B cell (primary cell): ENCODE measurements at regions not wholly inside any gene's neighbourhood (a gene's known extent, or its start where the extent isn't known, plus 50 kb on each side); places are given as distances from the start of the nearest gene placed in this dataset.

Experiments used
- EZH2 ChIP-seq: IDR thresholded peaks from 2 replicates; pipeline ENCODE4 v1.6.1; 2012; ENCODE audit warnings: borderline replicate concordance, low read depth, mild to moderate bottlenecking, moderate library complexity, low read length; ENCODE audit not compliant: insufficient read depth, poor library complexity, severe bottlenecking
- TF ChIP-seq, protein P1 (sequence below): fragments of 200-600 bp; IDR thresholded peaks from one replicate; pipeline ENCODE4 v1.8.0; 2022; ENCODE audit warnings: antibody characterized with exemption, mild to moderate bottlenecking

GRCh38 chr2:45153121-45153520 is 143.9 kb upstream of the SIX2 start:
- TF ChIP-seq, protein P1, sequence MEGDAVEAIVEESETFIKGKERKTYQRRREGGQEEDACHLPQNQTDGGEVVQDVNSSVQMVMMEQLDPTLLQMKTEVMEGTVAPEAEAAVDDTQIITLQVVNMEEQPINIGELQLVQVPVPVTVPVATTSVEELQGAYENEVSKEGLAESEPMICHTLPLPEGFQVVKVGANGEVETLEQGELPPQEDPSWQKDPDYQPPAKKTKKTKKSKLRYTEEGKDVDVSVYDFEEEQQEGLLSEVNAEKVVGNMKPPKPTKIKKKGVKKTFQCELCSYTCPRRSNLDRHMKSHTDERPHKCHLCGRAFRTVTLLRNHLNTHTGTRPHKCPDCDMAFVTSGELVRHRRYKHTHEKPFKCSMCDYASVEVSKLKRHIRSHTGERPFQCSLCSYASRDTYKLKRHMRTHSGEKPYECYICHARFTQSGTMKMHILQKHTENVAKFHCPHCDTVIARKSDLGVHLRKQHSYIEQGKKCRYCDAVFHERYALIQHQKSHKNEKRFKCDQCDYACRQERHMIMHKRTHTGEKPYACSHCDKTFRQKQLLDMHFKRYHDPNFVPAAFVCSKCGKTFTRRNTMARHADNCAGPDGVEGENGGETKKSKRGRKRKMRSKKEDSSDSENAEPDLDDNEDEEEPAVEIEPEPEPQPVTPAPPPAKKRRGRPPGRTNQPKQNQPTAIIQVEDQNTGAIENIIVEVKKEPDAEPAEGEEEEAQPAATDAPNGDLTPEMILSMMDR = no peak
- TF ChIP-seq EZH2 = no peak
